Fibroblast of upper back skin (primary cell): ENCODE measurements at regions not wholly inside any gene's neighbourhood (a gene's known extent, or its start where the extent isn't known, plus 50 kb on each side); places are given as distances from the start of the nearest gene placed in this dataset.
"Not testable (repeated sequence)": the region's sequence is repeated elsewhere in the genome, so short reads cannot be mapped to it uniquely, and the experiment has no call there.

Experiments
- DNase-seq: peaks from one replicate; pipeline ENCODE4 v3.0.0-alpha.2; 2013

DNA sequence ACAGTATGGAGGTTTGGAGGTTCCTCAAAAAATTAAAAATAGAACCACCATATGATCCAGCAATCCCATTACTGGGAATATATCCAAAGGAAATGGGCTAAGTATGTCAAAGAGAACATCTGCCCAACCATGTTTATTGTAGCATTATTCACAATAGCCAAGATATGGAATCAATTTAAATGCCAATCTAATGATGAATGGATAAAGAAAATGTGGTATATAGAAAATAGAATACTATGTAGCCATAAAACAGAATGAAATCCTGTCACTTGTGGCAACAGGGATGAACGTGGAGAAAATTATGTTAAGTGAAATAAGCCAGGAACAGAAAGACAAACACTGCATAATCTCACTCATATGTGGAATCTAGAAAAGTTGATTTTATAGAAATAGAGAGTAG lies 201.7 kb upstream of the AJAP1 start:
- no peak for DNase-seq

- no peak for DNase-seq
Measured at GRCh38 chr1:4460052-4460451, 194.4 kb upstream of the AJAP1 start.

DNA sequence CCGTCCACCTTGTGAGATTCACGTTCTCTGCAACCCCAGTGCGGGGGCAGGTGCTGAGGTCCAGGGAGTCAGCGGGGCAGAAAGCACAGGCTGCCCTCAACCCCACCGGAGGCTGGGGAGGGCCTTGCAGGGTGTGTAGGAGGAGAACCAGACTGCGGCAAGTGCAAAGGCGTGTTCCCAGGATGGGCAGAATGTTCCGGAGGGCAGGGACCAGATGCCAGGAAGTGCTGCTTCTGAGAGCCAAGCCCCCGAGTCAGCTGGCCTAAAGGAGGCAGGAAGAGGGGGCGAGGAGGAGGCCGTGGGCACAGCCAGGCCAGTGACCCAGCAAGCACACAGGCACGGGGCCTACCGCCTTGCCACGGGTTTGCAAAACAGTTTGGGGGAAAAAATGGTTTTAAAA lies 193.8 kb upstream of the AJAP1 start:
- no peak for DNase-seq

GRCh38 chr1:4461726-4462290 lies 192.6 kb upstream of the AJAP1 start:
- no peak for DNase-seq

DNA sequence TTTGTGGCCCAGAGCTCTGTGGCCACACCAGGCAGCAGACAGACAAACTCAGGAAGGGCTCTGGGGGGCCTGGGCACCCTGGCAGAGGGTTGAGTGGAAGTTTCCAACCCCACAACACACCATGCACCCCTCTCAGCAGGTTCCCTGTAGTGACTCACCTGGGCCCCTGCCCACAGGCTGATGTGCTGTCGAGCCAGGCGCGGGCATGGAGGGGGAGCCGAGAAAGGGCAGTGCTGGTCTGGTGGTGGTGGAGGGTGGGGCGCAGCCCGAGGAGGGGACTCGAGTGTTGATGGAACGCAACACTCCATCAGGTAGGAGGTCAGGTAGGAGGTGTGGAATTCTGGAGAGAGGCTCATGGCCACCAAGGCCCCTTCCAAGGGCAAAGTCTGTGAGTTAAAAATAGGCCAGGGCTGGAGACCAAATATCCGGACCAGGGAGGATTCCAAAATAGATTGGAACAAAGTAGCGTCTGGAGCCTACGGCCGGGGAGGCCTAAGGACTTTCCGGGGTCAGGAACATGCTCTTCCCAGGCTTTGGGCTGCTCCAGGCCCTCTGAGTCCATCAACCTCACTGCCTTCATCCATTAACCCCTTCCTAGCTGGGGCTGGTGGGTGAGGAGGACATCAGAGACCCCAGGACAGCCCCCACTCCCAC lies 191.5 kb upstream of the AJAP1 start:
- DNase-seq = no peak

GRCh38 chr1:4463631-4464030 lies 190.8 kb upstream of the AJAP1 start:
- DNase-seq = no peak

- DNase-seq = no peak
Measured at GRCh38 chr1:4464478-4464877, 189.9 kb upstream of the AJAP1 start.

DNA sequence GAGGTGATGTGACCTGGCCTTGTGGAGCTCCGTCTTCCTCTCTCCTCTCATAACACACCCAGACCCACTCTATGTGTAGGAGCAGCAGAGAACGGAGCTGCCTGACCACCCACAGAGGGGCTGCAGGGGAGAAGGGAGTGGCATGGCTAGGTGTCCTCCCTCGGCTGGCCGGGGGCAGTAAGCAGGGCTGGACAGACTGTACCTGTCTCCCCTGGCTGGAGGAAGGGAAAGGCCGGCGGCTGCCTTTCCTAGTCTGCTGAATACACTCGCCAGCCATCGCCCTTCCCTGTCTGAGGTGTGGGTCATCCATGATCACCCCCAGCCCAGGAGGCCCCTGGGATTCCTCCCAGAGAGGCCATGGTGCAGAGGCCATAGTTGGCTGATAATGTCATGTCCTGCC lies 187.2 kb upstream of the AJAP1 start:
- DNase-seq = no peak

DNA sequence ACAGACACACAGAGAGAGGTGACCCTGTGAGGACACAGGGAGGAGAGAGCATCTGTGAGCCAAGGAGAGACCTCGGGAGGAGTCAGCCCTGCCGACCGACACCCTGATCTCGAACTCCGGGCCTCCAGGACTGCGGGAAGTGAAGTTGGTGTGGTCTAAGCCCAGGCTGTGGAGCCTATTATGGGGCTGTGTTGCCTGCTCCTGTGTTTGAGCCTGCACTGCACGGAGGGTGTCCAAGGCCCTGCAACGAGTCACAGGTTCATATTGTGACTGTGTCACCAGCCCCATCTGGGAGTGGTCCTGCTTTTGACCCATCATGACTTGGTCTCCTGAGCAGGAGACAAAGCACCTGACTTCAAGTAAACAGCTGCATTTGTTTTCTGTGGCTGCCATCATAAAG lies 186.0 kb upstream of the AJAP1 start:
- no peak for DNase-seq

GRCh38 chr1:4468804-4469514 lies 185.4 kb upstream of the AJAP1 start:
- DNase-seq = no peak

DNA sequence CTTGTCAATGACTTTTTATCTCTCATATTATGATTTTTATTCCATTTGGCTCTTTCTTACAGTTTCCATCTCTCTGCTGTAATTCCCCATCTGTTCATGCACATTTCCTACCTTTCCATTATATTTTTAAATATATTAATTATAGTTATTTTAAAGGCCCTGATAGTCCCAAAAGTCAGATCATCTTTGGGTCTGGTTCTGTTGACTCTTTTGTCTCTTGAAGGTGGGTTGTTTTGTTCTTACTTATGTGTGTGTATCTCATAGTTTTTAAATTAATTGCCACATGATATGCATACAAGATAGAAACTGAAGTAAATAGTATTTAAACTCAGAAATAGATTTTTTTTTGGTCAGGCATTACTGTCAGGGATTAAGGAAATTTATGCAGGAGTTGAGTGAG lies 178.0 kb upstream of the AJAP1 start:
- DNase-seq = no peak

GRCh38 chr1:4481451-4481850 lies 173.0 kb upstream of the AJAP1 start:
- no peak for DNase-seq

- DNase-seq = no peak
Measured at GRCh38 chr1:4482526-4482925, 171.9 kb upstream of the AJAP1 start.

DNA sequence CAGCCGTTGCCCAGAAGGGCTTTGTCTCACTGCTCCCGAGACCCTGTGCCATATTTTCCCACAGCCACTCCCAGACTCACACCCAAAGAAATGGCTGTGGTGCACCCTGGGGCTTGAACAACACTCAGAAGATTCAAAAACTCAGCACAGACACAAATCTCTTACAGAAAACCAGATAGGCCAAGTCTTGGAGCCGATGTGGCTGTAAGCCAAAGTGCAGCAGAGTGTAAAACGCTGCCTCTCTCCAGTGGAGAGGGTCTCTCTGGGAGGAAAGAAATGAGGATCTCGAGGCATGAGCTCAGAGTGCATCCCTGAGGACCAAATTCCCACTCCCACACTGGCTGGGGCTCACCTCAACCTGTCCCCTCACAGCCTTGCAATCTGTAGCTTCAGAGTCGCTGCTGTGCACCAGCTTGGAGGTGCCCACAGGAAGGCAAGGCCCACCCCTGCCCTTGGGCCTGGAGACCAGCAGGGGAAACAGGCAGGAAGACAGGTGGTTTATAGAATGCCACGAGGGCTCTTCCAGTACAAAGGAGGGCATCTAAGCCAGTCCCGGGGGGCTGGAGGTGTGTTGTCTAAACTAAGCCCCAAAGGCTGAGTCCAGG lies 171.3 kb upstream of the AJAP1 start:
- DNase-seq = no peak

DNA sequence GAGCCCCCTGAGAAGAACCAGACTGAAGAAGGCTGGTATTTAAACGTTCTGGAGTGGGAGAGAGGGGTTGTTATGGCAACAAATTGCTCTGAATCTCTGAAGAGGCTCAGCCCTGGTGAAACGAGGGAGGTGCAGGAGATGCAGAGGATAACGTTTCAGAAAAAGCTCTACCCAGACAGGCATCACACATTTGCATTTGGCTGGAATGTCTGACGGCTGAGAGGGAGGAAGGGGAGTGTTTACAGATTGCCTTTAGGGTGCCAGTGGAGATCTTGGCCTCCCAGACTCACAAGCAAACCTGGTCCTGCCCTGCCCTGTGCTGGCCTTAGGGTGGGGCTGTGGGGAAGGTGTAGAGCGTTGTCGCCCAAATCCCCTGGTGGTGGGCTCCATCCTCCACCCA lies 169.0 kb upstream of the AJAP1 start:
- DNase-seq = no peak

GRCh38 chr1:4485878-4486277 lies 168.5 kb upstream of the AJAP1 start:
- no peak for DNase-seq

- no peak for DNase-seq
Measured at GRCh38 chr1:4486408-4487120, 167.8 kb upstream of the AJAP1 start.

DNA sequence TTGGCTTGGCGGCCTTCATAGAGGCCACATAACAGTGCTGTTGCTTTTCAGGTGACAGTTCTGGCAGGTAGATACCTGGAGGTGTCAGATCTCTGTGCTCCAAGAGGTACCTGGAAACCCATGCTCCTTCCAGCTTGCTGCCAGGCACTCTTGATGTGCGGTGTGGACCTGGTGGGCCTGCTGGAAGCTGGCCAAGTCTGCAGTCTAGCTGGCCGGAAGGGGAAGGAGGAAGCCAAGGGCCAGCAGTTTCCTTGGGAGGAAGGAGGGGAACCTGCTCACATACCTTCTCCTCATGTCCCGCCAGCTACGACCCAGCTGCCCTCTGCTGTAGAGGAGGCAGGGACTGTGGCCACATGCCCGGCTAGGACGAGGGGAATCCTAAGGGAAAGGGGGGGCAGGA lies 166.4 kb upstream of the AJAP1 start:
- no peak for DNase-seq

DNA sequence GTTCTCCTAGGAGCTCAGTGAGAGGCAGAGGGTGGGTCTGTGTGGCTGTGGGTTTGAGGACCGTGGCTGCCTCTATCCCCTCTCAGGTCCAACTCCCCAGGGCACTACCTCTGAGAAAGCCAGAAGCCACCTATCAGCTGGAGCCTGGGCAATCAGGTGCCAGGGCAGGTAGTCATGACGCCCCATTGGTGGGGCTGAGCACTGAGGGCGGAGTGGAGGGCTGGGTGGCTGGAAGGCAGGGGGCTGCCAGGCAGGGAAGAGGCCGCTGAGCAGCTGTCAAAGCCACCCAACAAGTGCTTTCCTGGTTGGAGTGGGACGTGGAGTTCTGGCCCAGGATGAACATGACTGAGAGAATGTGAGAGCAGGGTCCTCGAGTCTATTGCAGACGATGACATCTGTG lies 164.9 kb upstream of the AJAP1 start:
- no peak for DNase-seq

DNA sequence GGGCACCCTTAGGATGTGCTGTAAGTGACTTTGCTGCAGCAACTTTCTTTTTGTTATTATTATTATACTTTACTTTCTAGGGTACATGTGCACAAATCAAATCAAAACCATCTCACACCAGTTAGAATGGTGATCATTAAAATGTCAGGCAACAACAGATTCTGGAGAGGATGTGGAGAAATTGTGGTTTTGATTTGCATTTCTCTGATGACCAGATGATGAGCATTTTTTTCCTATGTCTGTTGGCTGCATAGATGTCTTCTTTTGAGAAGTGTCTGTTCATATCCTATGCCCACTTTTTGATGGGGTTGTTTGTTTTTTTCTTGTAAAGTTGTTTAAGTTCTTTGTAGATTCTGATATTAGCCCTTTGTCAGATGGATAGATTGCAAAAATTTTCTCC lies 164.4 kb upstream of the AJAP1 start:
- DNase-seq = not testable (repeated sequence)

- DNase-seq = no peak
Measured at GRCh38 chr1:4494027-4494426, 160.4 kb upstream of the AJAP1 start.

DNA sequence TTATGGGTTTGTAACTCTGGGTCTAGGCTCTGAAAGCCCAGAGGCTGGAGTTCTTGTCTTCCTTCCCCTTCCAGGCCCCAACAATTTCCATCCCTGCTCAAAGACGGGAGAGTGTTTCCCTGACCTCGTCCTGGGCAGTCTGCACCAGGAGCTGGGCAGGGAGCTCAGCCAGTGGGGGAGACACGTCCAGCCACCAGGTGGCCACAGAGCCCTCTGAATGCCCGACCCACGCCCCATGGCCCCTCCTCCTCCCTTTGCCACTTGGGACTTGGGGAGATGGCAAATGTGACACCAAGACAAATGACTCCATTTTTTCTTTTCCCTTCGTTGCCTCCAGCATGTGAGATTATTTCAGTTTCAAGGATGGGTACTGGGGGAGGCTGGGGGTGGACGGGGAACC lies 159.9 kb upstream of the AJAP1 start:
- no peak for DNase-seq

DNA sequence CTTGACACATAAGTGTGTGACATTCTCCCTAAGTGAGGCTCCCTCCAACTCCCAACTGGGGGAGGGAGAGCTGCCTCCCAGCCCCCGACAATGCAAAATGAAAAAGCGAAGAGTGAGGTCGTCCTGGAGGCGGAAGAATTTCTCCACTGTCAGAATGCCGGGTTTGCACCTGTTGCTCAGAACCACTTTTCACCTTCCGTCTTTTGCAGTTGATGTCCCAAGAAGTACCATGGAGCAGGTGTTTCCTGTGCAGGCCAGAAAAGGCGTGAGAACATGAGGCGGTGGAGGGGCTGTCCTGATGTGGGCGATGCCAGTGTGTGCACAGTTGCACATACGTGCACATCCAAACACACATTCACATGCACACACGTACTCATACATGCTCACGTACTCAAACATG lies 158.6 kb upstream of the AJAP1 start:
- no peak for DNase-seq

DNA sequence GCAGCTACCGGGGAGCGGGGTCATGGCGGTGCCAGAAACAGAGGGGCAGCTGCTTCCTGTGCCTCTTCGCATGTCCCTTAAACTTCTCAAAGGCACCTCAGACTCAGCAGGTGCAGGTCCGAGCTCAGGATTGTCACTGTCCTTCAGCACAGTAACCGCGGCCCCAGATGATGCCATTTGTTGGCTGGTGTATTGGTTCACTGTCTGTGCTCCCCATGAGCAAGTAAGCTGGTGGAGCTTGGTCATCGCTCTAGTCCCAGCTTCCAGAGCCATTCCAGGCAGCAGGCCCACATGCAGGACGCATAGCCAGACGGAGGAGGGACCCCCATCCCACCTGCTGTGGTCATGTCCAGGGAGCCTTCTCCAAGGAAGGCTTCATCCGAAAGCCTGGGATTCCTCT lies 154.0 kb upstream of the AJAP1 start:
- no peak for DNase-seq
